ENCODE measurements at regions not wholly inside any gene's neighbourhood (a gene's known extent, or its start where the extent isn't known, plus 50 kb on each side); places are given as distances from the start of the nearest gene placed in this dataset.

GRCh38 chr10:53432035-53432434 lies 659.5 kb upstream of the MBL2 start:
- DNase-seq (ENCODE audit: low read depth), result no peak
- H3K4me3 ChIP-seq (ENCODE audit: low read depth, low read length), result no peak overlapping the region
- TF ChIP-seq CTCF (conservative IDR thresholded peaks at IDR 0.05; ENCODE audit: low read depth, low read length), result no peak

- H3K4me3 ChIP-seq (ENCODE audit: low read depth, low read length), result no peak overlapping the region
- no peak for TF ChIP-seq CTCF (conservative IDR thresholded peaks at IDR 0.05; ENCODE audit: low read depth, low read length)
- no peak for DNase-seq (ENCODE audit: low read depth)
These were observed 658.4 kb upstream of the MBL2 start for GRCh38 chr10:53430974-53431373.

- no peak for DNase-seq (ENCODE audit: low read depth)
- no peak overlapping the region for H3K4me3 ChIP-seq (ENCODE audit: low read depth, low read length)
- no peak for TF ChIP-seq CTCF (conservative IDR thresholded peaks at IDR 0.05; ENCODE audit: low read depth, low read length)
These were observed 657.7 kb upstream of the MBL2 start for GRCh38 chr10:53430127-53430891.

- no peak for TF ChIP-seq CTCF (conservative IDR thresholded peaks at IDR 0.05; ENCODE audit: low read depth, low read length)
- no peak overlapping the region for H3K4me3 ChIP-seq (ENCODE audit: low read depth, low read length)
- no peak for DNase-seq (ENCODE audit: low read depth)
These were observed 649.8 kb upstream of the MBL2 start for GRCh38 chr10:53422223-53422888.

- no peak overlapping the region for H3K4me3 ChIP-seq (ENCODE audit: low read depth, low read length)
- TF ChIP-seq CTCF (conservative IDR thresholded peaks at IDR 0.05; ENCODE audit: low read depth, low read length), result no peak
- DNase-seq (ENCODE audit: low read depth), result no peak
These were observed 640.1 kb upstream of the MBL2 start for GRCh38 chr10:53412651-53413050.

GRCh38 chr10:53406532-53406931 lies 633.9 kb upstream of the MBL2 start:
- DNase-seq (ENCODE audit: low read depth), result no peak

More at GRCh38 chr10:53406532-53406931, 633.9 kb upstream of the MBL2 start:
- H3K4me3 ChIP-seq (ENCODE audit: low read depth, low read length), result no peak overlapping the region
- TF ChIP-seq CTCF (conservative IDR thresholded peaks at IDR 0.05; ENCODE audit: low read depth, low read length), result no peak
